Head of caudate nucleus (tissue), 42 donors: ENCODE measurements at regions not wholly inside any gene's neighbourhood (a gene's known extent, or its start where the extent isn't known, plus 50 kb on each side); places are given as distances from the start of the nearest gene placed in this dataset.
A peak's percentile ranks its signal among the peaks of the same experiment; 100 is the strongest.

Experiments used
- DNase-seq, 42 donors: peaks; one replicate each; pipeline versions ENCODE4 v3.0.0 to v3.0.0-alpha.2; 2020 to 2021; ENCODE audit warnings: mixed read lengths in 7 of 42
- intact Hi-C: fragments of 100-400 bp; cut with DNase I; formaldehyde crosslinking; loops from one replicate; pipeline ENCODE4 v1.15.0; 2022

GRCh38 chr20:61140576-61140975 is 111.5 kb upstream of the CDH4 start:
- DNase-seq, result no peak
- intact Hi-C loops, result no loop called here

- intact Hi-C loops, result no loop called here
- DNase-seq, result peak in 1 of 42 donors; percentile 21
Observed at GRCh38 chr20:61146023-61146422, 106.0 kb upstream of the CDH4 start.

GRCh38 chr20:61149636-61150035 is 102.4 kb upstream of the CDH4 start:
- intact Hi-C loops, result no loop called here

GRCh38 chr20:61157301-61157700 is 94.8 kb upstream of the CDH4 start:
- no peak for DNase-seq
- intact Hi-C loops, result no loop called here

More at GRCh38 chr20:61149636-61150035, 102.4 kb upstream of the CDH4 start:
- no peak for DNase-seq

GRCh38 chr20:61159957-61160686 is 91.9 kb upstream of the CDH4 start:
- intact Hi-C loops, result no loop called here
- DNase-seq, result peak in 7 of 42 donors; percentile 11 to 47 (median 22)

GRCh38 chr20:61161726-61162390 is 90.2 kb upstream of the CDH4 start:
- intact Hi-C loops, result no loop called here
- DNase-seq, result peak in 38 of 42 donors; percentile 5 to 73 (median 38)

GRCh38 chr20:61162451-61162850 is 89.6 kb upstream of the CDH4 start:
- DNase-seq, result peak in 41 of 42 donors; percentile 14 to 83 (median 55)
- intact Hi-C loops, result no loop called here

- peak in 19 of 42 donors; percentile 4 to 53 (median 22) for DNase-seq
- intact Hi-C loops, result no loop called here
Observed at GRCh38 chr20:61163031-61163430, 89.0 kb upstream of the CDH4 start.

- intact Hi-C loops, result no loop called here
Observed at GRCh38 chr20:61166324-61166723, 85.7 kb upstream of the CDH4 start.

GRCh38 chr20:61168605-61169004 is 83.5 kb upstream of the CDH4 start:
- intact Hi-C loops, result no loop called here
- DNase-seq, result no peak

More at GRCh38 chr20:61166324-61166723, 85.7 kb upstream of the CDH4 start:
- DNase-seq, result no peak

GRCh38 chr20:61169874-61170273 is 82.2 kb upstream of the CDH4 start:
- intact Hi-C loops, result no loop called here
- no peak for DNase-seq

- no peak for DNase-seq
- intact Hi-C loops, result no loop called here
Observed at GRCh38 chr20:61170496-61171320, 81.4 kb upstream of the CDH4 start.

GRCh38 chr20:61173267-61173666 is 78.8 kb upstream of the CDH4 start:
- intact Hi-C loops, result no loop called here
- no peak for DNase-seq

- intact Hi-C loops, result no loop called here
- no peak for DNase-seq
Observed at GRCh38 chr20:61173961-61174725, 77.9 kb upstream of the CDH4 start.

GRCh38 chr20:61176874-61177273 is 75.2 kb upstream of the CDH4 start:
- no peak for DNase-seq
- intact Hi-C loops, result no loop called here

GRCh38 chr20:61178551-61179071 is 73.5 kb upstream of the CDH4 start:
- intact Hi-C loops, result no loop called here
- DNase-seq, result no peak

- intact Hi-C loops, result no loop called here
- no peak for DNase-seq
Observed at GRCh38 chr20:61184194-61184593, 67.9 kb upstream of the CDH4 start.

- no peak for DNase-seq
- intact Hi-C loops, result no loop called here
Observed at GRCh38 chr20:61185181-61185580, 66.9 kb upstream of the CDH4 start.
